ENCODE measurements at regions not wholly inside any gene's neighbourhood (a gene's known extent, or its start where the extent isn't known, plus 50 kb on each side); places are given as distances from the start of the nearest gene placed in this dataset.

DNA sequence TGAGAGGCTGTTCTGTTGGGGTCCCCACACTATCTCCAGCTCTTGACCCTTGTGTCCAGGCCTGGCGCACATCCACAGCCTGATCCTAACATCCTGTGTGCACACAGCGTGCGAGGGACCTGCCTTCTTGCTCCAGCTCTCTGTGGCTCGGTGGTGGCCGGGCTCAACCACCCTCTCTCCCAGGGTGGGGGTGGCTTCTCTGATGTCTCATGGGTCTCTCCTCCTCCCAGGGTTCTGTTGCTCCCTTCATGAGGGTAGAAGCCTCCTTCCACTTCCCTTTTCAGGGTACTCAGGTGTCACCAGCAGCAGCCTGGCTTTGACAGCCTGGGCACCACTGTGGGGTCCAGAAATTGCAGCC, 196.9 kb upstream of the RAB6C start:
- Mint-ChIP-seq H3K9me3 (no peaks in the 10 kb centered on the region), H3K4me1 (no peaks in the 10 kb centered on the region), H3K4me3 (no peak overlapping the region), H3K27ac (no peak overlapping the region), H3K27me3 (peaks cover 3% of the 10 kb centered on the region), H3K36me3 (no peaks in the 10 kb centered on the region)

DNA sequence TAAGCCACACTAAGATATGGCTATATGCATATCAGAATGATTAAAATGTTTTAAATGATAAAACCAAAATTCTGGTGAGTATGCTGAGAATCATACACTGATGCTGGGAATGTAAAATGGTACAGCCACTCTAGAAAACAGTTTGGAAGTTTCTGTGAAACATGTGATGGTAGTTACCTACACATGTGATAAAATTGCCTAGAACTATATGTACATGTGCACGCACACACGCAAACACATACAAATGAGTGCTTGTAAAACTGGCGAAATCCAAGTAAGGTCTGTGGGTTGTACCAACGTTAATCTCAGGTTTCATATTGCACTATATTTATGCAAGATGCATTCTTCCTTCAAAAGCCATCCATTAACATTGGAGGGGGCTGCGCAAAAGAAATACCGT, 195.0 kb upstream of the RAB6C start:
- peaks cover 3% of the 10 kb centered on the region for H3K27me3 Mint-ChIP-seq
- no peak overlapping the region for H3K4me3 Mint-ChIP-seq

DNA sequence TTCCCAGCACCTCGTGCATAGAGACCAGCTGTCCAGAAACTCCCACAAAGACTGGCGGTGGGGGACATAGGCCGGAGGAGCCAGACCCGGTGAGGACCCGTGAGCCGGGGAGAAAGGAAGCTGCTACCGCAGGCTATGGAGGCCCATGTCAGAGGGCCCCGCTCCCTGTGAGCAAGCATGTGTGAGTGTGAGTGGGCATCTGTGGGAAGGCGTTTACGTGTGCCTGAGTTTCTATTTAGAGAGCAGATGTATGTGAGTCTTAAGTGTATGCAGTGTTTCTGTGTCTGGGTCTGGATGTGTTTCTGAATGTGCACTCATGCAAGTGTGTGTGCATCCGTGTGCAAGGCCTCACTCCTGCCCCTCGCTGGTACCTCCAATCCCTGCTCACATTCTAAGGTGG, 187.8 kb upstream of the RAB6C start:
- Mint-ChIP-seq H3K4me3 (no peak overlapping the region), H3K27ac (no peak overlapping the region), H3K27me3 (no peaks in the 10 kb centered on the region), H3K9me3 (no peaks in the 10 kb centered on the region), H3K36me3 (no peaks in the 10 kb centered on the region), H3K4me1 (no peaks in the 10 kb centered on the region)

More for the DNA sequence above, 195.0 kb upstream of the RAB6C start:
- Mint-ChIP-seq H3K9me3 (no peaks in the 10 kb centered on the region), H3K4me1 (no peaks in the 10 kb centered on the region), H3K27ac (no peak overlapping the region), H3K36me3 (no peaks in the 10 kb centered on the region)

DNA sequence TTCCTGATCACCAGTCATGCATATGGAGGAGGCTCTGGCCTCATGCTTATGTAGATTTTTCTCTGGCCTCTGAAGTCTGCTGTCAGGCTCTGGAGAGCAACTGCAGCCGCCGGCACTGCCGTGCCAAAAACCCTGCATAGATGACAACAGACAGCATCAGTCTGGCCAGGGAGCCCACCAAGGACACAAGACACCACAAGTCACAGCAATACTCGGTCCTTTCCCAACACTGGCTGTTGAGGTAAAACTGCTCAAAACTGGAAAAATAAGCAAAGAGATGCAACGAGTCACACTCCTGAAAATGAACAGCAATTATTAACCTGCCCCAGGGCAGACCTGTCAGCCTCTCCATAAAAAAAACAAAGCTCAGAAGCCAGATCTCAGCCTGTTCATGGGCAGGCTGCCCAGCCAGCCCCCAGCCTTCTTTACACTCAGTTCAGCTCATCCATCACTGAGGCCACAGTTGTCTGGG, 186.0 kb upstream of the RAB6C start:
- H3K27ac Mint-ChIP-seq = no peak overlapping the region
- H3K36me3 Mint-ChIP-seq = no peaks in the 10 kb centered on the region
- no peak overlapping the region for H3K4me3 Mint-ChIP-seq
- H3K4me1 Mint-ChIP-seq = no peaks in the 10 kb centered on the region
- H3K9me3 Mint-ChIP-seq = no peaks in the 10 kb centered on the region
- H3K27me3 Mint-ChIP-seq = no peaks in the 10 kb centered on the region

DNA sequence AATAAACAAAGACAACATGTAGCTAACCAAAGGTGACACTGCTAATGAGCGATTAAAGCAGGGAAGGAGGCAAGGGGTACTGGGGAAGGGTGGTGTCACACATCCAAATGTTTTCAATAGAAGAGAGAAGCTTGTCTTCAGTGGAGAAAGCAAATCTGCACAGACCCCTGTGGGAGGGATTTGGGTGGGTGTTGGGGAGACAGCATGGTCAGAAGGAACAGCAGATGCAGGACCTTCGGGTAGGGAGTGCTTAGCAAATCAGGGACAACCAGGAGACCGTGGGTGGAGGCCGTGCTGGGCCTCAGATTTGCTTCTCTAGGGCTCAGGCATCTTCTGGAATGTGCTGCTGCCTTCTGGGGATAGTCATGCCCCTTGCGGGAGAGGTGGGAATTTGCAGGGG, 185.3 kb upstream of the RAB6C start:
- no peak overlapping the region for H3K4me3 Mint-ChIP-seq
- no peaks in the 10 kb centered on the region for H3K4me1 Mint-ChIP-seq
- H3K9me3 Mint-ChIP-seq = no peaks in the 10 kb centered on the region
- no peak overlapping the region for H3K27ac Mint-ChIP-seq
- no peaks in the 10 kb centered on the region for H3K27me3 Mint-ChIP-seq
- no peaks in the 10 kb centered on the region for H3K36me3 Mint-ChIP-seq

DNA sequence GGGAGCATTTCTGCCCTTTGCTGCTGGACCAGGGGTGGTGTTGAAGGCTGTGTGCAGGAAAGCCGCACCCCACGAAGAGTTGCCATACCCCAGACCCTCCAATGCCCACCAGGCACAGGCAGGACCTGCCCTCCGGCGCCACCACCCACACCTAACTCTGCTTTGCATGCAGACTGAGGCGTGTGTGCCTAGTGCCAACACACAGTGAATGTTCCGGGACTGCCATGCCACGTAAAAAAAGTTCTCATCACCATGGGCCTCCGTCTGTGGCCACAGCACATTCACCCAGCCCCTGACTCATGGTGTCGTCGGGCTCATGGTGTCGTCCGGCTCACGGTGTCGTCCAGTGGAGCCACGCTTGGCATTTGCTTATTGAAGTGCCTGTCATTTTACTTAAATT, 184.9 kb upstream of the RAB6C start:
- H3K27me3 Mint-ChIP-seq = no peaks in the 10 kb centered on the region
- H3K36me3 Mint-ChIP-seq = no peaks in the 10 kb centered on the region
- no peaks in the 10 kb centered on the region for H3K4me1 Mint-ChIP-seq
- no peak overlapping the region for H3K27ac Mint-ChIP-seq
- H3K9me3 Mint-ChIP-seq = no peaks in the 10 kb centered on the region
- no peak overlapping the region for H3K4me3 Mint-ChIP-seq

DNA sequence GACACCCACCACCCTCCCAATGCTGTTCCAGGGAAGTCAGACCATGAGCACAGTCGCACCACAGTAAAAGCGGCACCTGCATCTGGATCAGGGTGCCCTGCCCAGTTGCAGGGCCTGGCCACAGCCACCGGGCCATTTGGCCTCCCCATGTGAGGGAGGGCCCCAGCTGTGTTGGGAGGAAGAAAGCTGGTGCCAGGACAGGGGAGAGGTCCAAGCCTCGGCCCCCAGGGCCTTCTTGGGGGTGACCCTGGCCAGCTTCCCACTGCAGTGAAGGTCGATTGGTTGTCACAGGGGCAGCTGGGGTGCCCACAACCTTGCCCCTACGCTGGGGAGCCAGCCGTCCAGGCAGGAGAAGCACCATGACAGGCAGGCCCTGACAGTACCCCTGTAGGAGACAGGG, 183.2 kb upstream of the RAB6C start:
- Mint-ChIP-seq H3K4me1 (no peaks in the 10 kb centered on the region), H3K9me3 (no peaks in the 10 kb centered on the region), H3K27me3 (no peaks in the 10 kb centered on the region), H3K36me3 (no peaks in the 10 kb centered on the region), H3K4me3 (no peak overlapping the region), H3K27ac (no peak overlapping the region)

DNA sequence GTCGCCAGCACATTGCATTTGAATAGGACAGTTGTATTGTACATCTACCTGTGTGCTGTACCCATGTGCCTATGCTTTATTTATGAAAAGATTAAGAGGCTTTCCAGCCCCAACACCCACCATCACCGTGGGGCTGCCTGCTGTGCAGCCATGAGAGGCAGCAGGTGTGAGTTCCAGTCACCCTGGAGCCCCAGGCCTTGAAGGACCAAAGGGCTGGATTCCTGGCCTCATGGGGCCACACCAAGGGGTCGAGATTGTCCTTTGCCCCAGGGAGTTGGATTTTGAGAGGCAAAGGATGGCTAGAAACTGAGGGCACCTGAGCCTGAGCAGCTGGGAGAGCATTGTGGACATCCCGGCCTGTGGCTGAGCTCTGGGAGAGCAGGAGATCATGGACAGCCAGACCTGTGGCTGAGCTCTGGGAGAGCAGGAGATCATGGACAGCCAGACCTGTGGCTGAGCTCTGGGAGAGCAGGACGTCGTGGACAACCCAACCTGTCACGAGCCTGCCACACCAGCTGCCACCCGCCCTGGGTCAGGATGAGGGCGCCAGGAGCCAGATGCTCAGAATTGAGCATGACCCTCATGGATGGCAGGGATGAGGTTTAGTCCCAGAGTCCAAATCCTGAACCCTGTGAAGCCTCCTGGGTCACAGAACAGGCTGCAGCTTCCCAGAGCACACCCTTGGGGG, 182.5 kb upstream of the RAB6C start:
- Mint-ChIP-seq H3K36me3 (no peaks in the 10 kb centered on the region), H3K4me3 (no peak overlapping the region), H3K27me3 (no peaks in the 10 kb centered on the region), H3K27ac (no peak overlapping the region), H3K4me1 (no peaks in the 10 kb centered on the region), H3K9me3 (no peaks in the 10 kb centered on the region)

DNA sequence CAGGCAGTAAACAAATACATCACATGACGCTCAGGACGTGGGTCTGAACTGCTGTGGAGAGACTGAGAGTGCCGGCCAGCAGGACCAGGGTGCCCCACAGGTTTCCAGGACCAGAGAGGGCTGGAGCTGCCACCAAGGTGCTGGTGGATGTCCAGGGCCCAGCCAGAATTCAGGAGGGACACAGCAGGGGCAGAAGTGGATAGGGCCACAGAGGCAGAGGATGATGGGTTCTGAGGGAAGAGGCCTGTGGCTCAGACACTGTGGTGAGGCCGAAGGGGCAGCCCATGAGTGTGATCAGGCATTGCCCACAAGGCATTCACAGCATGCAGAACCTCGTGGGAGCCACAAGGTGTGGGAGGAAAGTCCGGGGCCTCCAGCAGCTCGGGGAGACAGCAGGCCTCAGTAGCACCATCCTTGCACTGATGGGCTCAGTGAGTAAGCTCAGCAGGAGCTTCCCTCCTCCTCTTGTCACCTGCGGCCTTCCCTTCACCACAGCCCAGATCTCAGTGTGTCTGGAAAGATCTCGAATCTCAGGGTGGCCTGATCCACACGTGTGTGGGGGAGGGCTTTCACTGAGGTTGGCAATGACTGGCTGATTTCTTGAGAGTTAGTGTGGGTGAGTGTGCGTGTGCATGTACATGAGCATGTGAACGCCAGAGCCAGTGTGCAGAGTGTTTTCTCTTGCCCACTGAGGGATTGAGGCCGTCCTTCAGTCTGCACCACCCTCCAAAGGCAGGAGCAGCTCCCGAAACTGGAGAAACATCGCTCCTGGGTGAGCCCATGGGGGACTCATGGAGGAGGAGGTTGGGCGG, 181.8 kb upstream of the RAB6C start:
- H3K9me3 Mint-ChIP-seq = no peaks in the 10 kb centered on the region
- no peaks in the 10 kb centered on the region for H3K27me3 Mint-ChIP-seq
- no peaks in the 10 kb centered on the region for H3K36me3 Mint-ChIP-seq
- H3K4me1 Mint-ChIP-seq = no peaks in the 10 kb centered on the region
- no peak overlapping the region for H3K4me3 Mint-ChIP-seq
- no peak overlapping the region for H3K27ac Mint-ChIP-seq

DNA sequence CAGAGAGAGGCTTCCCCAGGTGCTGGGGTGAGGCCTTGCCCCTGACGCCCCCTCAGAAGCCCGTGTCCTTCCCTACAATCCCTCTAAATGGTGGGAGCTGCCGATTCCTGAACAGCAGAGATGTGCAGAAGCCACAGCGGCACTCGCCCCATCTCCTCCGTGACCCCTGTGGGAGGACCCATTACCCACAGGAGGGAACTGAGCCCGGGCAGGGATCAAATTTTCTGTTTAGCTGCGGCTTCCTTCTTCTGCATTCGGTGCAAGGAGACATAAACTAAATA, 181.2 kb upstream of the RAB6C start:
- Mint-ChIP-seq H3K4me1 (no peaks in the 10 kb centered on the region), H3K27me3 (no peaks in the 10 kb centered on the region), H3K36me3 (no peaks in the 10 kb centered on the region), H3K4me3 (no peak overlapping the region), H3K27ac (no peak overlapping the region), H3K9me3 (no peaks in the 10 kb centered on the region)

DNA sequence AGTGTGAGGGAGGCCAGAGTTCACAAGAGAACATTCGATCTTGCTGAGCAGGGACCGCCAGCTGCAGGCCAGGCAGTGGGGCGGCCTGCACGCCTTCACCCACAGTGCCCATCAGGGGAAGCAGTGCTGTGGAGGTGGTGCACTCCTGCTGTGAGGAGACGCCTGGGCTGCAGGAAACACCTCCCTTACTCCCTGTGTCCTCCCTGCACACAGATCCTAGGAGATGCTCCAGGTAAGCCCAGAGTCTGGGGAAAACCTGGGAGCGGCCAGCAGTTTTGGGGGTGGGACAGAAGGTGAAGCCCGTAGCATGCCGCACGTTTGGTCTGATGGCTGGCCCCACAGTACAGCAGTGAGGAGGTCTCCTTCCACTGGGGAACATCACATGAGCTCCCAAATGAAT, 180.8 kb upstream of the RAB6C start:
- Mint-ChIP-seq H3K4me1 (no peaks in the 10 kb centered on the region), H3K36me3 (no peaks in the 10 kb centered on the region), H3K4me3 (no peak overlapping the region), H3K27ac (no peak overlapping the region), H3K27me3 (no peaks in the 10 kb centered on the region), H3K9me3 (no peaks in the 10 kb centered on the region)

DNA sequence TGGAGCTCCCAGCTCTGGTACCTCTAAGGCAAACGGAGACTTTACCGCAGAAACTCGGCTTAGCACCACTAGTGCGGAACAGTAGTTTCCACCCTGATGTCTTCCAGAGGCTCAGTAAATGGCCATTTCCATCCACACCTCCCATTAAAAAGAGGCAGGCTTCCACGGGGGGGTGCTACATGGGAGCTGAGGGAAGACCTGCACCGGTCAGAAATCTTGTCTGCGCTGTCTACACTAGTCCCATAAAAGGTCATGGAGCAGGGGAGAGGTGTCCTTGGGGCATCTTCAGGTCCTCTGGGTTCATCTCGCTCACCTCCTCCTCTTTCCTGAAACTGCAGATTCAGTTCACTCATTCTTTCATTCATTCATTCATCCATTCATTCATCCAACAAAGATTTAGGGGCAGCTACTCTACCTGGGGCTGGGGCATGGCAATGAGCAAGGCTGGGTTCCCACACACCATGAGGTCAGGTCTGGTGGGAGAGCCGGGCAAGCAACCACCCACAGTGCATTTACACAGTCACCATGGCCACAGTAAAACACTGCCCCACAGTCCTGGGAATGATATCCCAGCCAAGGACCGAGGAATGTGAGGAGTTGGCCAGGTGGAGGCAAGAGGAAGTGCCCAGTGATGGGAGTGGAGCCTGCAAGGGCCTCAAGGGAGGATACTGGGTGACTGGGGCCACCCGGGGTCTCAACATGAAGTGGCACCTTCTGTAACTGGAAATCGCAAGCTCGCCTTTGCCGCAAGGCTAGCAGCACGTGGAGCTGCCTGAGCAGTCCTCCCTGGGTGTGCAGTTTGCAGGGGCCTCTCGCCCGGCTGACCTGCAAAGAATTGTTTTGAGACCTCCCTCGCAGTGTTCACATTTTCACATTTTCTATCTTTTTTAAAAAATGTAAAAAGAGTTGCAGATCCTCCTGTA, 180.2 kb upstream of the RAB6C start:
- no peak overlapping the region for H3K4me3 Mint-ChIP-seq
- no peaks in the 10 kb centered on the region for H3K4me1 Mint-ChIP-seq
- H3K27me3 Mint-ChIP-seq = no peaks in the 10 kb centered on the region
- no peaks in the 10 kb centered on the region for H3K36me3 Mint-ChIP-seq
- no peak overlapping the region for H3K27ac Mint-ChIP-seq
- no peaks in the 10 kb centered on the region for H3K9me3 Mint-ChIP-seq

DNA sequence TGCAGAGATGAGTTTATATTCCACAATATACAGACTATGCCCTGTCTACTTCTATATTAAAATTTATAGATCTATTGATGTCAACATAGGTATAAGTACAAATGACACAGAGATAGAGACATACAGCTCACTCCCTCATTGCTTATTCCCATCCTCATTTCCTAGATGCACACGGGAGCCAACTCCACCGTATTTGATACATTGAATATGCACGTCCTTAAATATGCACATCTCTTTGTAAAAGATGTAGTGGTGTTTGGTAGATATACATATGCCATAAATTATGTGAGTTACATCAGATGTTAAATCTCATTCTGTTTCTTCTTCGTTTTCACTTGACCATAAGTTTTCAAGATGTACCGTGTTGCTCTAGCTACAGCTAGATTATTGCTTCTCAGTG, 179.2 kb upstream of the RAB6C start:
- H3K9me3 Mint-ChIP-seq = no peaks in the 10 kb centered on the region
- no peak overlapping the region for H3K27ac Mint-ChIP-seq
- no peaks in the 10 kb centered on the region for H3K36me3 Mint-ChIP-seq
- H3K27me3 Mint-ChIP-seq = no peaks in the 10 kb centered on the region
- no peak overlapping the region for H3K4me3 Mint-ChIP-seq
- H3K4me1 Mint-ChIP-seq = no peaks in the 10 kb centered on the region

DNA sequence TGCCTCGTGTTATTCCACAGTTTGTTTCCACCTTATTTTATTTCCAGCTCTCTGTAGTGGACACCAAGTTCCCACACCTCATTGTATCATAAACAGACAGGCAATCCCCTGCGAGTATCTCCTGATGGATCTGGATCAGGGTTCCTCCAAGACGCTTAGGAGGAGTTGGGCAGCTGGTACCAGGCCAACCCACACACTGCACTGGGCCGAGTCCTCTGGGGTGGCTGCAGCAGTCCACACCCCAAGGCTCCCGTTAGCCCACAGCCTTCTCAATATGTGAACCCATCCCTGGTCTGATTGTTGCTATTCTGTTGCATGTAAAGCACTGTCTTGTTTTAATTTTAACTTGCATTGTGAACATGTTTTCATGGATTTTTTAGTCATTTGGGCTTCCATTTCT, 178.8 kb upstream of the RAB6C start:
- Mint-ChIP-seq H3K9me3 (no peaks in the 10 kb centered on the region), H3K4me3 (no peak overlapping the region), H3K27me3 (no peaks in the 10 kb centered on the region), H3K4me1 (no peaks in the 10 kb centered on the region), H3K27ac (no peak overlapping the region), H3K36me3 (no peaks in the 10 kb centered on the region)

DNA sequence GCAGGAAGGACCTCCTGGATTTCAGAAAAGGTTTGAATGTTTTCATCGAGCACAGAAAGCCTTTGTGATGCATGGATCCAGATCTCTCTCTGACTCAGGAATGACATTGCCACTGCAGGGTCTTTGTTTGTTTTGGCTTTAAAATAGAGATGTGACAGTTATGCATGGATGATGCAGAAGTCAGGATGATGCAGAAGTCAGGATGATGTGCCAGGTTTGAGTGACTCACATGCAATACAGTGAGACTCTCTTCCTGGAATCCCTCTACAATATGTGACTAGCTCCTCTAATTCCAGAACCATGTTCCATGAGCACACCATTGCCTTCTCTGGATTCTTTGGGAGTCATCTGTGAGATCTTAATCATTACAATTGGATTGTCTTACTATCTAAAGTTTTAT, 177.9 kb upstream of the RAB6C start:
- Mint-ChIP-seq H3K4me1 (no peaks in the 10 kb centered on the region), H3K27me3 (no peaks in the 10 kb centered on the region), H3K27ac (no peak overlapping the region), H3K9me3 (no peaks in the 10 kb centered on the region), H3K36me3 (no peaks in the 10 kb centered on the region), H3K4me3 (no peak overlapping the region)

DNA sequence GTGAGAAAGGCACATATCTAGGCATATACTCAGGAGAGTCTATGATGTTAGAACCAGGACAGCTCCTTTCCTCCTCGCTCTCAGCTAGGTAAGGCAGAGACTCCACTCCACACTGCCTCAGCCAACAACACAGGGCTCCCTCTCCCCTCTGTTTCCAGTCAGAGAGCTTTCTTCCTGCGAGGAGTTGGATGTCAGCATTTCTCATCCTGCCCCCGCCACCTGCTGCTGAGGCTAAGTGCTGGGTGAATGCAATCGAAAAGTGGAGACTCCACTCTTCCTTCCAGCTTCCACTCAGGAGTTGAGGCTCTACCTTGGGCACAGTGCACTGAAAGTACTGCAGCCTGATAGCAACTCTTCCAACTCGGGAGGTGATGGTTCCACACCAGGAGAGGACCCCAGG, 177.2 kb upstream of the RAB6C start:
- Mint-ChIP-seq H3K9me3 (no peaks in the 10 kb centered on the region), H3K4me3 (no peak overlapping the region), H3K4me1 (no peaks in the 10 kb centered on the region), H3K27me3 (no peaks in the 10 kb centered on the region), H3K36me3 (no peaks in the 10 kb centered on the region), H3K27ac (no peak overlapping the region)

Measured in activated naive CD4-positive, alpha-beta T cell treated with anti-CD3 and anti-CD28 coated beads, Interleukin-2, amount 50 U/mL, for 24 hours (primary cell).